ENCODE measurements at regions not wholly inside any gene's neighbourhood (a gene's known extent, or its start where the extent isn't known, plus 50 kb on each side); places are given as distances from the start of the nearest gene placed in this dataset.

DNA sequence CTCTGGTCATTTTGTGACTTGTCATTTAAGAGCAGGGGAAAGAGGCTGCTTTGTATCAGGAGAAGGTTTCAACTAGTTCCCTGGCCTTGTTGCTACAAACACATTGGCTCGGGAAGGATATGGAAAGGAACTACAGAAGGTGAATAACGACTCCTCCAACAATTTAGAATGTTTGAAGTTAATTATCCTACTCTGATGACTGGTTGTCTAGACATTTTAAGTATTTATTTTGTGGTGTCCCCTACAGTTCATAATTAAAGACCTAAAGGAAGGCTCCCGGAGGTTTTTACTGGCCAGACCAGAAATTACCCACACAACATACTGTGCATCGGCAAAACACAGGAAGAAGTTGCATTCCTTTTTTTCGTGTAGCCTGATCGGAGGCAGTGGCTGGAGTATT lies 515.8 kb upstream of the SALL1 start (continued):
- TF ChIP-seq, protein P1, sequence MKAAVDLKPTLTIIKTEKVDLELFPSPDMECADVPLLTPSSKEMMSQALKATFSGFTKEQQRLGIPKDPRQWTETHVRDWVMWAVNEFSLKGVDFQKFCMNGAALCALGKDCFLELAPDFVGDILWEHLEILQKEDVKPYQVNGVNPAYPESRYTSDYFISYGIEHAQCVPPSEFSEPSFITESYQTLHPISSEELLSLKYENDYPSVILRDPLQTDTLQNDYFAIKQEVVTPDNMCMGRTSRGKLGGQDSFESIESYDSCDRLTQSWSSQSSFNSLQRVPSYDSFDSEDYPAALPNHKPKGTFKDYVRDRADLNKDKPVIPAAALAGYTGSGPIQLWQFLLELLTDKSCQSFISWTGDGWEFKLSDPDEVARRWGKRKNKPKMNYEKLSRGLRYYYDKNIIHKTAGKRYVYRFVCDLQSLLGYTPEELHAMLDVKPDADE (IDR thresholded peaks at IDR 0.05): no peak
- TF ChIP-seq, protein P2, sequence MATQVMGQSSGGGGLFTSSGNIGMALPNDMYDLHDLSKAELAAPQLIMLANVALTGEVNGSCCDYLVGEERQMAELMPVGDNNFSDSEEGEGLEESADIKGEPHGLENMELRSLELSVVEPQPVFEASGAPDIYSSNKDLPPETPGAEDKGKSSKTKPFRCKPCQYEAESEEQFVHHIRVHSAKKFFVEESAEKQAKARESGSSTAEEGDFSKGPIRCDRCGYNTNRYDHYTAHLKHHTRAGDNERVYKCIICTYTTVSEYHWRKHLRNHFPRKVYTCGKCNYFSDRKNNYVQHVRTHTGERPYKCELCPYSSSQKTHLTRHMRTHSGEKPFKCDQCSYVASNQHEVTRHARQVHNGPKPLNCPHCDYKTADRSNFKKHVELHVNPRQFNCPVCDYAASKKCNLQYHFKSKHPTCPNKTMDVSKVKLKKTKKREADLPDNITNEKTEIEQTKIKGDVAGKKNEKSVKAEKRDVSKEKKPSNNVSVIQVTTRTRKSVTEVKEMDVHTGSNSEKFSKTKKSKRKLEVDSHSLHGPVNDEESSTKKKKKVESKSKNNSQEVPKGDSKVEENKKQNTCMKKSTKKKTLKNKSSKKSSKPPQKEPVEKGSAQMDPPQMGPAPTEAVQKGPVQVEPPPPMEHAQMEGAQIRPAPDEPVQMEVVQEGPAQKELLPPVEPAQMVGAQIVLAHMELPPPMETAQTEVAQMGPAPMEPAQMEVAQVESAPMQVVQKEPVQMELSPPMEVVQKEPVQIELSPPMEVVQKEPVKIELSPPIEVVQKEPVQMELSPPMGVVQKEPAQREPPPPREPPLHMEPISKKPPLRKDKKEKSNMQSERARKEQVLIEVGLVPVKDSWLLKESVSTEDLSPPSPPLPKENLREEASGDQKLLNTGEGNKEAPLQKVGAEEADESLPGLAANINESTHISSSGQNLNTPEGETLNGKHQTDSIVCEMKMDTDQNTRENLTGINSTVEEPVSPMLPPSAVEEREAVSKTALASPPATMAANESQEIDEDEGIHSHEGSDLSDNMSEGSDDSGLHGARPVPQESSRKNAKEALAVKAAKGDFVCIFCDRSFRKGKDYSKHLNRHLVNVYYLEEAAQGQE (IDR thresholded peaks at IDR 0.05; ENCODE audit: unreplicated experiment): no peak
- TF ChIP-seq JUNB (IDR thresholded peaks at IDR 0.05; ENCODE audit: unreplicated experiment): no peak
- TF ChIP-seq, protein P3, sequence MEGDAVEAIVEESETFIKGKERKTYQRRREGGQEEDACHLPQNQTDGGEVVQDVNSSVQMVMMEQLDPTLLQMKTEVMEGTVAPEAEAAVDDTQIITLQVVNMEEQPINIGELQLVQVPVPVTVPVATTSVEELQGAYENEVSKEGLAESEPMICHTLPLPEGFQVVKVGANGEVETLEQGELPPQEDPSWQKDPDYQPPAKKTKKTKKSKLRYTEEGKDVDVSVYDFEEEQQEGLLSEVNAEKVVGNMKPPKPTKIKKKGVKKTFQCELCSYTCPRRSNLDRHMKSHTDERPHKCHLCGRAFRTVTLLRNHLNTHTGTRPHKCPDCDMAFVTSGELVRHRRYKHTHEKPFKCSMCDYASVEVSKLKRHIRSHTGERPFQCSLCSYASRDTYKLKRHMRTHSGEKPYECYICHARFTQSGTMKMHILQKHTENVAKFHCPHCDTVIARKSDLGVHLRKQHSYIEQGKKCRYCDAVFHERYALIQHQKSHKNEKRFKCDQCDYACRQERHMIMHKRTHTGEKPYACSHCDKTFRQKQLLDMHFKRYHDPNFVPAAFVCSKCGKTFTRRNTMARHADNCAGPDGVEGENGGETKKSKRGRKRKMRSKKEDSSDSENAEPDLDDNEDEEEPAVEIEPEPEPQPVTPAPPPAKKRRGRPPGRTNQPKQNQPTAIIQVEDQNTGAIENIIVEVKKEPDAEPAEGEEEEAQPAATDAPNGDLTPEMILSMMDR (conservative IDR thresholded peaks at IDR 0.05; ENCODE audit: low read depth in 2 of 2): no peak
- no peak for TF ChIP-seq EZH2 (IDR thresholded peaks at IDR 0.05; ENCODE audit: low read depth, unreplicated experiment)

DNA sequence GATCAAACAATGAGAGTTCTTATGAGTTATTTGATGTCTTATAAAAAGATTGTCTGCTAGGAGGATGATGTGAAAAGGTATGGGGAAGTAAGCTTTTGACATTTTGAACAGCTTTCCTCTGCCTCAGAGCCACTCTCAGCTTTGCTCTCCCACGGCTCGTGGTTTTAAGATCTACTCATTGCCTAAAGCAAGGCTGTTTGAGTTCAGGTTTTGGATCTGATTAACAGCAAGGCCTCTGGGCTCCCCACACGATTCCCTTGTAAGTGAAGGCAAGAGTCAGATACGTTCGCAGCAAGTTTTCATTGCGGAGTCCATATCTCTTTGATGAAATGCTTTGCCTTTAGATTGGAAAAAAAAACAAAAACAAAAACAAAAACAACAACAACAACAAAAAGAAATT lies 515.0 kb upstream of the SALL1 start:
- Histone ChIP-seq H3F3A (replicated peaks; ENCODE audit: low read depth) (no peaks in the 10 kb centered on the region), H3K9me2 (ENCODE audit: insufficient read depth) (0 out of 2 replicates have a peak, but pooled peaks cover 2% of the 10 kb centered on the region), H3K36me3 (ENCODE audit: insufficient read depth) (no peaks in the 10 kb centered on the region), H4K20me1 (replicated peaks; ENCODE audit: insufficient read depth) (no peaks in the 10 kb centered on the region), H3K4me3 (no peak overlapping the region), H3K4me2 (no peak overlapping the region), H3K27me3 (ENCODE audit: insufficient read depth) (no peaks in the 10 kb centered on the region), H3K79me2 (replicated peaks; ENCODE audit: insufficient read depth) (no peaks in the 10 kb centered on the region), H2AFZ (no peak overlapping the region), H3K4me1 (ENCODE audit: insufficient read depth) (no peaks in the 10 kb centered on the region), H3K27ac (ENCODE audit: low read depth) (no peak overlapping the region)
- H3K4me1 Mint-ChIP-seq: peaks cover 7% of the 10 kb centered on the region; the same call in 2 of the 3 replicates
- no peaks in the 10 kb centered on the region for H3K36me3 Mint-ChIP-seq (ENCODE audit: low read depth)
- no peak overlapping the region for H3K27ac Mint-ChIP-seq
- peaks cover 1% of the 10 kb centered on the region for H3K27me3 Mint-ChIP-seq (ENCODE audit: insufficient read depth, low read depth, poor library complexity)
- no peak for ATAC-seq
- DNase-seq (ENCODE audit: low spot score): no peak
- H3K4me3 Mint-ChIP-seq: no peak overlapping the region
- no peaks in the 10 kb centered on the region for H3K9me3 Mint-ChIP-seq
- TF ChIP-seq ZNF114 (CRISPR knock-in tag; IDR thresholded peaks at IDR 0.05) (no peak), CREB1 (CRISPR knock-in tag; IDR thresholded peaks at IDR 0.05; ENCODE audit: low read depth) (no peak), EZH2 (IDR thresholded peaks at IDR 0.05; ENCODE audit: low read depth, unreplicated experiment) (no peak), ZNF331 (CRISPR knock-in tag; IDR thresholded peaks at IDR 0.05; ENCODE audit: low read depth) (no peak), NANOG (IDR thresholded peaks at IDR 0.05; ENCODE audit: borderline replicate concordance) (no peak)
- TF ChIP-seq, protein P1 (IDR thresholded peaks at IDR 0.05): no peak
- TF ChIP-seq, protein P2 (IDR thresholded peaks at IDR 0.05; ENCODE audit: unreplicated experiment): no peak
